Endothelial cell (in vitro differentiated cells): ENCODE measurements at regions not wholly inside any gene's neighbourhood (a gene's known extent, or its start where the extent isn't known, plus 50 kb on each side); places are given as distances from the start of the nearest gene placed in this dataset.

Experiments used
- DNase-seq: peaks from one replicate; pipeline ENCODE4 v3.0.0; 2021; ENCODE audit warnings: low spot score
- H3K27ac Mint-ChIP-seq: one replicate; pipeline ENCODE4 v1.8.0; 2021; ENCODE audit warnings: mixed read lengths, inconsistent platforms; ENCODE audit not compliant: unreplicated experiment
- H3K27me3 Mint-ChIP-seq: one replicate; pipeline ENCODE4 v1.8.0; 2021; ENCODE audit warnings: mild to moderate bottlenecking, moderate library complexity, mixed read lengths, inconsistent platforms; ENCODE audit not compliant: unreplicated experiment
- H3K36me3 Mint-ChIP-seq: one replicate; pipeline ENCODE4 v1.8.0; 2021; ENCODE audit warnings: mild to moderate bottlenecking, low read depth, mixed read lengths, inconsistent platforms; ENCODE audit not compliant: unreplicated experiment
- H3K4me1 Mint-ChIP-seq: one replicate; pipeline ENCODE4 v1.8.0; 2021; ENCODE audit warnings: mild to moderate bottlenecking, mixed read lengths, inconsistent platforms; ENCODE audit not compliant: unreplicated experiment
- H3K4me3 Mint-ChIP-seq: one replicate; pipeline ENCODE4 v1.8.0; 2021; ENCODE audit warnings: mild to moderate bottlenecking, mixed read lengths, inconsistent platforms; ENCODE audit not compliant: unreplicated experiment
- H3K9me3 Mint-ChIP-seq: one replicate; pipeline ENCODE4 v1.8.0; 2021; ENCODE audit warnings: mixed read lengths, inconsistent platforms; ENCODE audit not compliant: unreplicated experiment
- TF ChIP-seq, protein P1 (sequence below): fragments of 200-600 bp; sonication (generic); IDR thresholded peaks from one replicate; pipeline ENCODE4 v1.5.0; 2021; ENCODE audit warnings: antibody characterized with exemption; ENCODE audit not compliant: unreplicated experiment

GRCh38 chrY:8494396-8494795 is 842.9 kb upstream of the TSPY4 start:
- H3K27me3 Mint-ChIP-seq, result no peaks in the 10 kb centered on the region
- TF ChIP-seq, protein P1, sequence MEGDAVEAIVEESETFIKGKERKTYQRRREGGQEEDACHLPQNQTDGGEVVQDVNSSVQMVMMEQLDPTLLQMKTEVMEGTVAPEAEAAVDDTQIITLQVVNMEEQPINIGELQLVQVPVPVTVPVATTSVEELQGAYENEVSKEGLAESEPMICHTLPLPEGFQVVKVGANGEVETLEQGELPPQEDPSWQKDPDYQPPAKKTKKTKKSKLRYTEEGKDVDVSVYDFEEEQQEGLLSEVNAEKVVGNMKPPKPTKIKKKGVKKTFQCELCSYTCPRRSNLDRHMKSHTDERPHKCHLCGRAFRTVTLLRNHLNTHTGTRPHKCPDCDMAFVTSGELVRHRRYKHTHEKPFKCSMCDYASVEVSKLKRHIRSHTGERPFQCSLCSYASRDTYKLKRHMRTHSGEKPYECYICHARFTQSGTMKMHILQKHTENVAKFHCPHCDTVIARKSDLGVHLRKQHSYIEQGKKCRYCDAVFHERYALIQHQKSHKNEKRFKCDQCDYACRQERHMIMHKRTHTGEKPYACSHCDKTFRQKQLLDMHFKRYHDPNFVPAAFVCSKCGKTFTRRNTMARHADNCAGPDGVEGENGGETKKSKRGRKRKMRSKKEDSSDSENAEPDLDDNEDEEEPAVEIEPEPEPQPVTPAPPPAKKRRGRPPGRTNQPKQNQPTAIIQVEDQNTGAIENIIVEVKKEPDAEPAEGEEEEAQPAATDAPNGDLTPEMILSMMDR, result no peak
- H3K4me3 Mint-ChIP-seq, result no peak overlapping the region
- no peaks in the 10 kb centered on the region for H3K4me1 Mint-ChIP-seq
- no peaks in the 10 kb centered on the region for H3K36me3 Mint-ChIP-seq
- H3K27ac Mint-ChIP-seq, result no peak overlapping the region
- DNase-seq, result no peak
- H3K9me3 Mint-ChIP-seq, result peaks cover 3% of the 10 kb centered on the region

DNA sequence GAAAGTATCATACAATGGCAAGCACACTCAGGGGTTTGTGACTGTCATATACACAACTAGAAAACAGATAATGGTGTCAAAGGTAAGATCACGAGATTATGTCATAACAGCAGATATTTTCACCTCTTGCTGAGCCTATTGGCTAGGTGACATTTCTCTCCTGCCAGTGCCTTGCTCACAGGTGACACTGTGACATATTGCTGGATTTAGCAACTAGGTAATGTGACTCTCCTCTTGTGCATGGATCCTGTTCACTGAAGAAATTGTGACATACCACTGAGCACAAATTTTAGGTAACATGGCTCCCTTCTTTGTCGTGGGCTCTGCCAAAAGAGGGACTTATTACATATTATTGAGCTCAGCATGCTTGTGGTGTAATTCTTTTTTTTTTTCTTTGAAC is 842.0 kb upstream of the TSPY4 start:
- Mint-ChIP-seq H3K27ac (no peak overlapping the region), H3K9me3 (no peaks in the 10 kb centered on the region), H3K27me3 (no peaks in the 10 kb centered on the region), H3K4me1 (no peaks in the 10 kb centered on the region), H3K4me3 (no peak overlapping the region), H3K36me3 (no peaks in the 10 kb centered on the region)
- TF ChIP-seq, protein P1, result no peak
- DNase-seq, result no peak

- H3K36me3 Mint-ChIP-seq, result no peaks in the 10 kb centered on the region
- no peaks in the 10 kb centered on the region for H3K27me3 Mint-ChIP-seq
- no peak overlapping the region for H3K4me3 Mint-ChIP-seq
- no peaks in the 10 kb centered on the region for H3K4me1 Mint-ChIP-seq
- no peaks in the 10 kb centered on the region for H3K9me3 Mint-ChIP-seq
- no peak overlapping the region for H3K27ac Mint-ChIP-seq
- DNase-seq, result no peak
- TF ChIP-seq, protein P1, result no peak
Measured at GRCh38 chrY:8500888-8501287, 836.4 kb upstream of the TSPY4 start.

DNA sequence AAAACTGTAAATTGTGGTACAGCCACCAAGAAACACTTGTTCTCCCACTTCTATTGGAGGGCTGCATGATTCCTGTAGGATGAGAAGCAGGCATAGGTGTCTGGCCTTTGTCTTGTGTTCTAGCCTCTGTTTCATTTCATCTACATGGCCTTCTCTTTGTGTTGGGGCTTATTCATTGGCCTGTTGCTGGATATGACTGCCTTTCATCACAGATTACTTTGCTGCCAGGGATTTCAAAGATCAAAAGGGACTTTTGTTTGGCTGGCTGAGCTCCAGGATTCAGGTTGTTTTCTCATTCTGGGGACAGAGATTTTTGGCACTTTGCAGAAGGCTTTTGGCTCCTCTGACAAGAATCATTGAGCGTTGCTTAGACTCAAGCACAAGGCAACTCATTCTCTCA is 803.8 kb upstream of the TSPY4 start:
- Mint-ChIP-seq H3K4me1 (no peaks in the 10 kb centered on the region), H3K9me3 (no peaks in the 10 kb centered on the region), H3K27me3 (no peaks in the 10 kb centered on the region), H3K27ac (no peak overlapping the region), H3K4me3 (no peak overlapping the region), H3K36me3 (no peaks in the 10 kb centered on the region)
- TF ChIP-seq, protein P1, result no peak
- DNase-seq, result no peak

DNA sequence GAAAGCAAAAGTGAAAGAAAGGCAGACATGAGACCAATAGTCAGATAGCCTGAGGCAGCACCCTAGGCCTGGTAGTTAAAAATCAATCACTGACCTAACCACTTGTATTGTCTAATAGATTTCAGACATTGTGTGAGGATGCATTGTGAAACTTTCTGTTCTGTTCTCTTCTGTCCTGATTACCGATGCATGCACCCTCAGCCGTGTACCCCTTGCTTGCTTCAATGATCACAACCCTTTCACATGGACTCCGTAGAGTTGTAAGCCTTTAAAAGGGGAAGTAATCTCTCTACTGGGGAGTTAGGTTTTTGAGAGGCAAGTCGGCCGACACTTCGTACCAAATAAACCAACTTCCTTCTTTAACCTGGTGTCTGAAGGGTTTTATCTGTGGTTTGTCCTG is 801.6 kb upstream of the TSPY4 start:
- no peak for DNase-seq
- Mint-ChIP-seq H3K27ac (no peak overlapping the region), H3K9me3 (no peaks in the 10 kb centered on the region), H3K4me3 (no peak overlapping the region), H3K27me3 (no peaks in the 10 kb centered on the region), H3K36me3 (no peaks in the 10 kb centered on the region), H3K4me1 (no peaks in the 10 kb centered on the region)
- TF ChIP-seq, protein P1, result no peak
